Stimulated activated naive B cell treated with anti-CD40 and anti-IgM and Interleukin-4, amounts not matched to agents 10 μg/mL and 1 μg/mL and 100 μg/mL, for 72 hours (primary cell): ENCODE measurements at regions not wholly inside any gene's neighbourhood (a gene's known extent, or its start where the extent isn't known, plus 50 kb on each side); places are given as distances from the start of the nearest gene placed in this dataset.

Source experiments
- ATAC-seq, 2 donors: fragments of 150-1000 bp; cut with Tn5 transposase; replicated peaks; 2 replicates each; pipeline ENCODE4 v1.10.0; 2021; ENCODE audit warnings: moderate library complexity in 1 of 2
- DNase-seq: peaks from one replicate; pipeline ENCODE4 v3.0.0; 2021
- H3K27ac Mint-ChIP-seq: one replicate; pipeline ENCODE4 v1.8.0; 2022; ENCODE audit warnings: mild to moderate bottlenecking, mixed read lengths
- H3K27me3 Mint-ChIP-seq, 2 donors: one replicate each; pipeline ENCODE4 v1.8.0; 2022; ENCODE audit warnings: mixed read lengths in 2 of 2
- H3K36me3 Mint-ChIP-seq, 2 donors: one replicate each; pipeline ENCODE4 v1.8.0; 2022; ENCODE audit warnings: mixed read lengths in 2 of 2, mild to moderate bottlenecking in 1 of 2
- H3K4me1 Mint-ChIP-seq, 2 donors: one replicate each; pipeline ENCODE4 v1.8.0; 2022; ENCODE audit warnings: mixed read lengths in 2 of 2, mild to moderate bottlenecking in 1 of 2
- H3K4me3 Mint-ChIP-seq, 2 donors: one replicate each; pipeline ENCODE4 v1.8.0; 2022; ENCODE audit warnings: mild to moderate bottlenecking in 2 of 2, mixed read lengths in 2 of 2, moderate library complexity in 1 of 2
- H3K9me3 Mint-ChIP-seq, 2 donors: one replicate each; pipeline ENCODE4 v1.8.0; 2022; ENCODE audit warnings: mixed read lengths in 2 of 2, mild to moderate bottlenecking in 1 of 2

DNA sequence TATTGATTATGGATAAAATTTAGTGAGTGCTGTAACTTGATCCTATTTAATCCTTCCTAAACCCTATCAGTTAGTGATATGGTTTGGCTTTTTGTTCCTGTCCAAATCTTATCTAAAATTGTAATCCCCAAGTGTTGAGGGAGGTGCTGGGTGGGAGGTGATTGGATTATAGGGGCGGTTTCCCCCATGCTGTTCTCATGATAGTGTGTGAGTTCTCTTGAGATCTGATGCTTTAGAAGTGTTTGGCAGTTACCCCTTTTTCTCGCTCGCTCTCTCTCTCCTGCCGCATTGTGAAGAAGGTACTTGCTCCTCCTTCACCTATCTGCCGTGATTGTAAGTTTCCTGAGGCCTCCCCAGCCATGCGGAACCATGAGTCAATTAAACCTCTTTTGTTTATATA, 134.0 kb upstream of the SUCLG2 start:
- no peak for DNase-seq
- no peak for ATAC-seq
- Mint-ChIP-seq H3K9me3 (peaks cover 5 to 14% of the 10 kb centered on the region in 2 donors), H3K4me1 (peaks cover 0 to 3% of the 10 kb centered on the region in 2 donors), H3K27me3 (peaks cover 11 to 19% of the 10 kb centered on the region in 2 donors), H3K4me3 (no peak overlapping the region), H3K27ac (no peak overlapping the region), H3K36me3 (peaks cover 5 to 9% of the 10 kb centered on the region in 2 donors)

DNA sequence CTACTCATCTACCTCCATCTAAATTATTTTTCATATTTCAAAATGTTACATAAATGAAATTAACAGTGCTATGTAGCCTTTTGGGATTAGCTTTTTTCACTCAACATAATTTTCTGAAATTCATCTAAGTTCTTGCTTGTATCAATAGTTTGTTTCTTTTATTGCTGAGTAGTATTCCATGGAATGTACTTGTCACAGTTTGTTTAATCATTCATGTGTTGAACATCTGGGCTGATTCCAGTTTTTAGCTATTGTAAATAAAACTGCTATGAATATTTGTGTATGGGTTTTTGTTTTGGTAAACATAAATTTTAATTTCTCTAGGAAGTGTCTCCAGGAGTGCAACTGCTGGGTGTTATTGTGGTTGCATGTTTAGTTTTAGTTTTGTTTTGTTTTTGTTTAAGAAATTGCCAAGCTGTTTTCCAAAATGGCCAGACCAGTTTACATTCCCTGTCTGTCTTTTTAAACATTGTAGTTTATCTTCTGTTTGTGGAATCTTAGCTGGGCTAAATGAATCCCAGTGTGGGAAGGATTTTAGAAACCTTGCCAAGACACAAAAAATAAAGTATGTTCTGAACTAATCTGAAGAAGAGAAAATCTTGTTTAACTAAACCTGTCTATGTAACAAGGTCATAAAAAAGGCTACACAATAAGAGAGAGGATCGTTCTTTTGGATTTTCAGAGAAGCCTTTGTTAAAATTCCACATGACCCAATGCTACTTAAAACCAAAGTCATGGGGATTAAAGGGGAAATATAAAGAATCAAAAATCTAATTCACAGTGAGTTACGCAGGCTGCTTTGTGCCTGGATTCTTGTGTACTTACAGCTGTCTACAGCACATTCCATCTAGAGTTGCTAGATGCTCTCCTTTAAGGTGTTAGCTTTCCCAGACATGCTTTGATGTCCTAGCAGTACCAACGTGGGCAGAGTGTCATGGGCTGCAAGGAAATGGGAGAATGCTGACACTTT, 129.2 kb upstream of the SUCLG2 start:
- ATAC-seq: no peak
- Mint-ChIP-seq H3K36me3 (peaks cover 8 to 13% of the 10 kb centered on the region in 2 donors), H3K4me1 (peaks cover 10 to 13% of the 10 kb centered on the region in 2 donors)

DNA sequence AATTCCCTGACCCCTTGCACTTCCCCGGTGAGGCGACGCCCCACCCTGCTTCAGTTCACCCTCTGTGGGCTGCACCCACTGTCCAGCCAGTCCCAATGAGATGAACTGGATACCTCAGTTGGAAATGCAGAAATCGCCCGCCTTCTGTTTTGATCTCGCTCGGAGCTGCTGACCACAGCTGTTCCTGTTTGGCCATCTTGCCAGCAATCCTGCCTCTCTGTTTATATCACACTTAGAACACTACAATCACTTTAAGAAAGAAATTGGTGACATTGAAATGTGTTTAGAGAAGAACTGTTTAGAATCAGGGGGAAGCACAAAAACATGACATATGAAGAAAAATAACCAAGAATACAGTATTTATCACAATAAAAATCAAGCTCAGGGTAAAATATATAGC, 127.5 kb upstream of the SUCLG2 start:
- Mint-ChIP-seq H3K4me3 (no peak overlapping the region), H3K27me3 (peaks cover 15 to 19% of the 10 kb centered on the region in 2 donors), H3K9me3 (peaks cover 17 to 19% of the 10 kb centered on the region in 2 donors), H3K27ac (peak overlapping the region; percentile 25), H3K4me1 (peaks cover 10 to 13% of the 10 kb centered on the region in 2 donors), H3K36me3 (peaks cover 8 to 13% of the 10 kb centered on the region in 2 donors)
- no peak for ATAC-seq
- DNase-seq: no peak

More for the DNA sequence above, 129.2 kb upstream of the SUCLG2 start:
- no peak overlapping the region for H3K4me3 Mint-ChIP-seq
- H3K27ac Mint-ChIP-seq: no peak overlapping the region
- DNase-seq: no peak
- H3K27me3 Mint-ChIP-seq: peaks cover 15 to 19% of the 10 kb centered on the region in 2 donors
- peaks cover 13 to 15% of the 10 kb centered on the region in 2 donors for H3K9me3 Mint-ChIP-seq

DNA sequence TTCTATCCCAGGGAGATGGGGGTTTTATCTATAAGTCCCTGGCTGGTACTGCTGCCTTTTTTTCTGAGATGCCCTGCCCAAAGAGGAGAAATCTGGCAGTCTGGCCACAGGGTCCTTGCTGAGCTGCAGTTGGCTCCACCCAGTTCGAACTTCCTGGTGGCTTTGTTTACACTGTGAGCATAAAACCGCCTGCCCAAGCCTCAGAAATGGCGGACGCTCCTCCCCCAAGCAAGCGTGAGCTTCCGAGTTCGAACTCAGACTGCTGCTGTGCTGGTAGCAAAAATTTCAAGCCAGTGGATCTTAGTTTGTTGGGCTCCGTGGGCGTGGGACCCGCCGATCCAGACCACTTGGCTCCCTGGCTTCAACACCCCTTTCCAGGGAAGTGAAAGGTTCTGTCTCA, 126.8 kb upstream of the SUCLG2 start:
- H3K27me3 Mint-ChIP-seq: peaks cover 15 to 20% of the 10 kb centered on the region in 2 donors
- H3K27ac Mint-ChIP-seq: no peak overlapping the region
- ATAC-seq: no peak
- H3K4me3 Mint-ChIP-seq: no peak overlapping the region
- peaks cover 8 to 17% of the 10 kb centered on the region in 2 donors for H3K36me3 Mint-ChIP-seq
- peaks cover 10 to 13% of the 10 kb centered on the region in 2 donors for H3K4me1 Mint-ChIP-seq
- H3K9me3 Mint-ChIP-seq: peaks cover 21 to 24% of the 10 kb centered on the region in 2 donors
- DNase-seq: no peak

DNA sequence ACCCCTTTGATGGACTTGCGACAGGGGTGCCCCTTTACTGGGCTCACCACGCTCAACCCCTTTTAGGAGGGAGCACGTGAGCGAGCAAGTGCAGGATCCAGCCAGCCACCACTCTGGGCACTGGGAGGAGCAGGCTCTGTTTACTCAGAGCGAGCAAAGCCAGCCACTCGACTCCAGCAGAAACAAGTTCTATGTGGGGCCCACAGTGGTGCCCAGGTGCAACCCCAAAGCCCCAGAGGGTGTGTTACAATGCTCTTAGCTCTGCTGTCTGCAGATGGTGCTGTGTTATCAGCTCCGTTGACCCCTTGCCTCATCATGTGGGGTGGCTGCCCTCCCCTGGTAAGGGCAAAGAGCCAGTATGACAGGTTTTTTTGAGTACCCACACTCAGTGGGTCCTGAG, 120.3 kb upstream of the SUCLG2 start:
- peaks cover 3 to 7% of the 10 kb centered on the region in 2 donors for H3K36me3 Mint-ChIP-seq
- H3K9me3 Mint-ChIP-seq: peaks cover 11 to 16% of the 10 kb centered on the region in 2 donors
- peaks cover 4 to 16% of the 10 kb centered on the region in 2 donors for H3K27me3 Mint-ChIP-seq
- DNase-seq (no peak), ATAC-seq (no peak)
- no peak overlapping the region for H3K4me3 Mint-ChIP-seq
- H3K27ac Mint-ChIP-seq: no peak overlapping the region
- H3K4me1 Mint-ChIP-seq: peaks cover 5 to 6% of the 10 kb centered on the region in 2 donors

DNA sequence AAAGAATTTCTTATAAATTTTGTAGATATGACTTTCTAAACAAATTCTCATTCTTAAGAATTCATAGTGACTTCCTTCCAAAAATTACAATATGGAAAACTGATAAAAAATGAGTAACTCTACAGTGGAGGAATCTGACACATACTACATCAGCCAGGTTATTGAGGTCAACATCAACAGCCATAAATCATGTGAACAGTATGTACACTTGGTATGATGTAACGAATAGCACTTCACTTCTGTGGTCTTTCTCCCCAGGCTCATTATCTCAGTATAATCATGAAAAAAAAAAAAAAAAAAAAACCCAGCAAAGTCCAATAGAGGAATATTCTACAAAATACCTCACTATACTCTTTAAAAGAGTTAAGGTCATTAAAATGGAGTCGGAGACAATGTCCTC, 111.2 kb upstream of the SUCLG2 start:
- ATAC-seq (no peak), DNase-seq (no peak)
- Mint-ChIP-seq H3K36me3 (peaks cover 3 to 20% of the 10 kb centered on the region in 2 donors), H3K4me1 (no peaks in the 10 kb centered on the region), H3K9me3 (peaks cover 21 to 26% of the 10 kb centered on the region in 2 donors), H3K27ac (no peak overlapping the region), H3K27me3 (peaks cover 0 to 11% of the 10 kb centered on the region in 2 donors), H3K4me3 (no peak overlapping the region)

DNA sequence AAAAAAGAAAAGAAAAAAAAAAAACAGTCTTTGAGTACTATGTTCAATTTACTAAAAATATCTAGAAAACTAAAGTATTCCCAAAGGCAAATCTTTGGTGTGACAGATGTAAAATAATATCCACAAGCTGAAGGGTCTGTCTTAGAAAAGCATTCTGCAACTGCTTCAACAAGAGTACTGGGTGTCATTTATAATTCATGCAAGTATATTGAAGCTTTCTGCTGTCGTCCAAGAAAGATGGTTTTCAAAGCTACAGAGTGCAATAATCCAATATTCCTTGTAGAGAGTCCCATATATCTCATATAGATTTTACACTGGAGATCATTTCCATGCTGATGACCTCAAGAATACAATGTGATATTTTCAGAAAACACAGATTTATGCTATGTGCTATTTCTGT, 90.9 kb upstream of the SUCLG2 start:
- Mint-ChIP-seq H3K36me3 (peaks cover 0 to 8% of the 10 kb centered on the region in 2 donors), H3K4me3 (no peak overlapping the region), H3K27me3 (no peaks in the 10 kb centered on the region), H3K9me3 (peaks cover 0 to 3% of the 10 kb centered on the region in 2 donors), H3K27ac (no peak overlapping the region), H3K4me1 (no peaks in the 10 kb centered on the region)
- DNase-seq: no peak
- ATAC-seq: no peak

DNA sequence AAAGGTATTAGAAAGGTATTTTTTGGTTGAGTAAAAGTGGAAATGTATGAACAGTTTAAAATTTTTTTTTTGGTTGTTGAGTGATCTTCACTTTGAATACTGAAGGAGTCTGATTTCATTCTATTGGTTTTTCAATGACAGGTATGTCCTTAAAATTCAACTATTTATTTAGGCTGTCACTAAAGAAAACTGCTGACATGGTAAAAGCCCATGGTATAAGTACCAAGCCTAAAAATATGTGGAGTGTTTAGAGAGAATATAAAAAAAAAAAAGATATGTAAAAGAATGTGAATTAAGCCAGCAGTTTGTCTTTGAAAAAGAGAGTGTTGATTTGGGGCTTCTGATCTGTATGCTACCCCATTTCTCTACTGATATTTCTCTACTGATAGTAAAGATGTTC, 90.3 kb upstream of the SUCLG2 start:
- H3K27me3 Mint-ChIP-seq: no peaks in the 10 kb centered on the region
- no peak overlapping the region for H3K27ac Mint-ChIP-seq
- peaks cover 0 to 1% of the 10 kb centered on the region in 2 donors for H3K9me3 Mint-ChIP-seq
- H3K4me1 Mint-ChIP-seq: no peaks in the 10 kb centered on the region
- no peak overlapping the region for H3K4me3 Mint-ChIP-seq
- DNase-seq (no peak), ATAC-seq (no peak)
- peaks cover 0 to 4% of the 10 kb centered on the region in 2 donors for H3K36me3 Mint-ChIP-seq

DNA sequence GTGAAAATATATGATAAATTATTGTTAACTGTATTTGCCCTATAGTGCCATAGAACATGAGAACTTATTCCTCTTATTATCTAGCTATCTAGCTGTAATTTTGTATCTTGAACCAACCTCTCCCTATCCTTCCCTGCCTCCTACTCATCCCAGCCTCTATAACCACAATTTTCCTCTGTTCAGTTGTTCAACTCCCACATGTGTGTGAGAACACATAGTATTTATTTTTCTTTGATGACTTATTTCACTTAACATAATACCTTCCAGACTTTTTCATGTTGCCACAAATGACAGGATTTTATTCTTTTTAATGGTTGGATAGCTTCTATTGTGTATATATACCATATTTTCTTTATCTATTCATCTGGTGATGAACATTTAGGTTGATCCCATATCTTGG, 85.4 kb upstream of the SUCLG2 start:
- DNase-seq: no peak
- H3K36me3 Mint-ChIP-seq: peaks cover 0 to 4% of the 10 kb centered on the region in 2 donors
- H3K4me1 Mint-ChIP-seq: no peaks in the 10 kb centered on the region
- H3K27me3 Mint-ChIP-seq: no peaks in the 10 kb centered on the region
- no peak overlapping the region for H3K4me3 Mint-ChIP-seq
- peaks cover 0 to 1% of the 10 kb centered on the region in 2 donors for H3K9me3 Mint-ChIP-seq
- no peak for ATAC-seq
- no peak overlapping the region for H3K27ac Mint-ChIP-seq

DNA sequence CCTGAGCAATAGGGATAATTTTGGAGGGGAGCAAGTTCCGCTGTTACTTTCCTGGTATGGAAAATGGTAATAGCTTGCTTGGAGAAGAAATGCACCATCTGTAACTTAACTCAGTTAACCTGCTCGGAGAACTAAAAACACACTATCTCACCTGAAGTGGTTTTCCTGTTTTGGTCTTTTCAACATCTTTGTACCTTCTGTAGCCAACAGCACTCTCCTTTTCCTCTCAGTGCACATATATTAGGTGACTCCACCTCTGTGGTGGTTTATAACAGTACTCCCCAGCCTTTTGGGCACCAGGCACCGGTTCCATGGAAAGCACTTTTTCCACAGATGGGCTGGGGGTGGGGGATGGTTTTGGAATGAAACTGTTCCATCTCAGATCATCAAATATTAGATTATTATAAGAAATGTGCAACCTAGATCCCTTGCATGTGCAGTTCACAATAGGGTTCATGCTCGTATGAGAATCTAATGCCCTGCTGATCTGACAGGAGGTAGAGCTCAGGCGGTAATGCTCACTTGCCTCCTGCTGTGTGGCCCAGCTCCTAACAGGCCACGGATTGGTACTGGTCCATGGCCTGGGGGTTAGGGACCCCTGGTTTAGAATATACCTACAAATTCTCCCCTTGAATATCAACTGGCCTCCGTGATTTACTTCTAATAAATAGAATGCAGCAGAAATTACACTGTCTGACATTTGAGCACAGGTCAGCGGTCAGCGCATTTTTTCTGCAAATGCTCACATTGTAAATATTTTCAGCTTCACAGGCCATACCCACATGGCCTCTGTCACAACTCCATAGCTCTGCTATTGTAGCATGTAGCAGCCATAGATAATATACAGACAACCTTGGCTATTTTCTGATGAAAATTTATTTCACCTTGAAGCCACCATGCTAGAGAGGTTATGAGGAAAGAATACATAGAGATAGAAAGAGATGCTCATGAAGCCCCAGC, 83.8 kb upstream of the SUCLG2 start:
- no peak overlapping the region for H3K27ac Mint-ChIP-seq
- H3K27me3 Mint-ChIP-seq: no peaks in the 10 kb centered on the region
- peaks cover 2 to 6% of the 10 kb centered on the region in 2 donors for H3K36me3 Mint-ChIP-seq
- H3K4me1 Mint-ChIP-seq: no peaks in the 10 kb centered on the region
- DNase-seq (no peak), ATAC-seq (no peak)
- H3K9me3 Mint-ChIP-seq: peaks cover 0 to 4% of the 10 kb centered on the region in 2 donors
- H3K4me3 Mint-ChIP-seq: no peak overlapping the region

DNA sequence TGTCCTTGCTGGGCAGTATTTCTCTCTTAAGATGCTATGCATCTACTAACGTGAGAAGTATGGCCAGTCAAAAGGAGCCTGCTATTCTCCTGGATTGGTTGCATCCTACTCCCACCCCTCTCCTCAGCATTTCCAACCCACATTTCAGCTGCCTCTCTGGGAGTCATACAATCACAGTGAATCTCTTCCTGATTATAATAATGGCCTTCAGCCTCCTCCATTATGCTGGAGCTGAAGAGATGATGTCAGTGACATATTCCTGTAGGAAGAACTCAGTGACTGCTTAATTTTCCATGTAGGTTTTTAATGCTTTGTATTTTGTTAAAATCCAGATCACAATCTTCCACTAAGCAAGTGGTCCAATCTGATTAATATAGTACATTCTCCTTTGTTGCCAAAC, 82.7 kb upstream of the SUCLG2 start:
- Mint-ChIP-seq H3K9me3 (peaks cover 0 to 4% of the 10 kb centered on the region in 2 donors), H3K4me1 (no peaks in the 10 kb centered on the region), H3K27ac (no peak overlapping the region), H3K36me3 (peaks cover 2 to 3% of the 10 kb centered on the region in 2 donors), H3K27me3 (no peaks in the 10 kb centered on the region), H3K4me3 (no peak overlapping the region)
- no peak for DNase-seq
- no peak for ATAC-seq

DNA sequence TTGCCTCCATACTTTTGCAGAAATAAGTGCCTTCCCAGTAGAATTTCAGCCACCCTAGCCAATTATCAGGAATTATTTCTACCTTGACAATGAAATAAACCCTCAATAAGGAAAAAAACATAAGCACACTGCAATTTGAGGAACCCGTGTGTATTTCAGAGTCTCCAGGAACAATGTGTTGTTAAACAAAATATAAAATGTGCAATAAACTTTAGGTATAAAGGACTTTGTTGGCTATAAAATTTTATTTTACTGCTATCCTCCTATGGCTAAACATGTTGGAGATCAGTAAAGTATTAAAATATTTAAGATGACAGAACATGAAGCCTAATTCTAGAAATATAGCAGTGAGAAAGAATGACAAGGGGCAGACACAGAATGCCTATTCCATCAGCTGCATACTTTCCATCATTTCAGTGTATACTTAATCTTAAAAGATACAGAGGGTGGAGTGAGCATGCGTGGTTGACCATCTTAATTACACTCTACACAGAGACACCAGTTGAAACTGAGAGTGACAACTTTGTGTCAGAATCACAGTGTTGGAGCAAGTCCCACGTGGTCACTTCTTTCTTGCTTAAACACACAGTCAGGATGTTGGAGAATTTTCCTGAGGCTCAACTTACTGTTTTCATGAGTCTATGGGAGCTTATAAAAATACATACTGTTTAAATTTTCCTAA, 79.0 kb upstream of the SUCLG2 start:
- H3K9me3 Mint-ChIP-seq: peaks cover 0 to 2% of the 10 kb centered on the region in 2 donors
- ATAC-seq: no peak
- H3K27ac Mint-ChIP-seq: no peak overlapping the region
- DNase-seq: no peak
- no peaks in the 10 kb centered on the region for H3K27me3 Mint-ChIP-seq
- no peaks in the 10 kb centered on the region for H3K4me1 Mint-ChIP-seq
- peaks cover 2 to 3% of the 10 kb centered on the region in 2 donors for H3K36me3 Mint-ChIP-seq
- no peak overlapping the region for H3K4me3 Mint-ChIP-seq

DNA sequence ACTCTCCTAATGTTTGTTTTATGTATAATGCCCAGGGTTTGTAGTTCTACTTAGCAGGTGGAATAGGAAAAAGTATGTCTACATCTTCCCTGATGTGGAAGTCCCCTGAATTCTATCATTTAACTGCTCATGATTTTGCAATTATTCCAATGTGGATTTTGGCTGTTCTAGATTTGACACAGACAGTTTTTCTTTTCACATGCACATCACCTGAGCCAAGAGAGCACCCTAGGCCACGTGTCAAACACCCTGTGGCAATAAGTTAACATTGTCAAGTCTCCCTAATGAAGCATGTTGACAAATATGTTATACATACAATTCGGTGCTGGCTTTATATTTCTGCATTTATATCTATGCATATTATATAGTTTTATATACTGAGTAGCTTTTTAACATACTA, 70.0 kb upstream of the SUCLG2 start:
- Mint-ChIP-seq H3K36me3 (peaks cover 12 to 23% of the 10 kb centered on the region in 2 donors), H3K27me3 (peaks cover 0 to 8% of the 10 kb centered on the region in 2 donors), H3K27ac (no peak overlapping the region), H3K4me1 (peaks cover 0 to 2% of the 10 kb centered on the region in 2 donors), H3K9me3 (peaks cover 11% of the 10 kb centered on the region in 2 donors), H3K4me3 (no peak overlapping the region)
- no peak for DNase-seq
- no peak for ATAC-seq
